NCI-H446 (cell line): ENCODE measurements at regions not wholly inside any gene's neighbourhood (a gene's known extent, or its start where the extent isn't known, plus 50 kb on each side); places are given as distances from the start of the nearest gene placed in this dataset.
A peak's percentile ranks its signal among the peaks of the same experiment; 100 is the strongest.

Source experiments
- DNase-seq, 2 experiments: peaks; one replicate each; lab custom pipeline; 2025; lab: John Stamatoyannopoulos, UW

DNA sequence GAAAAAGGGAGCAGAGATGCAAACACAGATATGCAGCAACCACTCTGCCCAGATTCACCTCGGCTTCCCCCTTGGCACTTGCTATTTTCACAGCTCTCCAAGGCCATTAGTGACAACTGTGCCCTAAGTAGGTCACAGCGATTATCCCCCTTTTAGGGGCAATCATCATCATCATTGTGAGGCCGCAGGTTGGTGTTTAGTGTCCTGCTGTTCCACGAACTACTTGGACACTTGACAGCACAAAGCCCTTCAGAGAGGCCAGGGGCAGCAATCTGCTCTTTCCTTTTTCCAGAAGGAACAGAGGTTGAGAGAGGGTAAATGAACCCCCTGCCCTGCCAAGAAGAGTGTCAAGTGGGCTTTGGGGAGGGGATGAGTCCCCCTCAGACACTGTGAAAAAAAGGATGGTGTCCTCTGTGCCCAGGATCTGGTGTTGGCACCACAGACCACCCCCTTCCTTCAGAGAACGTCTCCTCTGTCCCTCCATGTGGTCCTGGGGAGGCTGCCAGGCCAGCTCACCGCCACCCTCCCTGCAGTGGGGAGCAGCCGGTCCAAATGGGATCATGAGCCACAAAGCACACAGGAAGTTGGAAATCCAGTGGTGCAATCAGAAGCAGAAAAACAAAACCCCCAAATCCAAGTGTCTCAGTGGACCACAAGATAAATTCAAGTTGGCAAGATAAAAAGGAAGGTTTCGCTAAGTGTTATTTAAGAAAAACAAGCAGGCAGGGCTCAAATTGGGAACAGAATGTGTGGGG lies 78.4 kb upstream of the MED9 start:
- DNase-seq = no peak

DNA sequence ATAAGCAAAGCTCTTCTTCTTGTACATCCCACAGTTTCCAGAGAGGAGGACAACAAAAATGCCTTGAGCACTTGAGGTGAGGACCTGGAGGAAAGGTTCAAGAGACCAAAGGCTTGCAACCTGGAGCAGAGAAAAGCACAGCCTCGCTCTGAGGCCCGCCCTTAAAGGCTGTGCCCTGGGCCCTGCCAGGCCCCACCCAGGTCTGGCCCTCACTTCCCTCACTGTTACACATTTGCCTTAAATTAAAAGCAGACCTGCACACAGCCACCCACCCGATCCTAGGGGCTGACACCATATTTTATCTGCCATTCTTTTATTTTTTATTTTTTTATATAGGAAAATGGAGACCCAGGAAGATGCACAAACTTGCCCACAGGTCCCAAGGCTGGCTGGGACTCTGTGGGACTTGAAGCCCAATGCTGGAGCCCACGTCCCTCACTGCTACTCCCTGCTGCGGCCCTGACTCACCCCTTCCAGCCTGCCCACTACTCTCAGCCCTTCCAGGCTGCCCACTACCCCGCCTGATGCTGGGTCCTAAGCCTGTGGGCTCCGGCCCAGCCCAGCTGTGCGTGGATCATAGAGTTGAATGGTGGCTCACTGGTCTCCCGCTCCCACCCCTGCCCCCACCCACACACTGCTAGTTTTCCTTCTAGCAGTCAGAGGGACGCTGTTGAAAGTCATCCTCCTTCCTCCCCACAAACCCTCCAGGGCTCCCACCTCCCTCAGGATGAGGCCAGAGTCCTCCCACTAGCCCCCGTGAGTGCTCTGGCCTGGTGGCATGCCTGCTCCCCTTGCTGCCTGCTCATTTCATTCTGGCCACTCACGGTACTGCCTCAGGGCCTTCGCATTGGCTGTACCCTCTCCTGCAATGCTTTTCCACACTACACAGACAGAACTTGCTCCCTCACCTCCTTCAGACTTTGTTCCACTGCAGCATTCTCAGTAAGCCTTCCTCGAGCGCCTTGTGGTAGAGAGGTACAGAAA lies 77.6 kb upstream of the MED9 start:
- DNase-seq = no peak

DNA sequence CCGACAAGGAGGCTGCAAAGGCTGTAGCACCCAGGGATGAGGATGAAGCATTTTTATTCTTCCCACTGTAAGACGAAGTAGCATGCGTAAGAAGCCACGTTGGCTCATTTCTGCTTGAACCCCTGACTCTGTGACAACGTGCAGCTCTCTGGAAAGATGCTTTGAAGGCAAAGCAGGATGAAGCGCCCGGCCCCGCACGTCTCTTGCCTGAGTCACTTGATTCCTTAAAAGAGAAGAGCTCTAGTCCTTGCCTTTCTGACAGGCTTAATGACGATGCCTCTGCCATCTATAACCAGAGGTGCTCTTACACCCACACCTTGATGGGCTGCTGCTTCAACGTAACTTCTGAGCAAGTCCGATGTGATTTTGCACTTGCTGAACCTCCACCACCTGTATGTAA lies 76.7 kb upstream of the MED9 start:
- DNase-seq = no peak

DNA sequence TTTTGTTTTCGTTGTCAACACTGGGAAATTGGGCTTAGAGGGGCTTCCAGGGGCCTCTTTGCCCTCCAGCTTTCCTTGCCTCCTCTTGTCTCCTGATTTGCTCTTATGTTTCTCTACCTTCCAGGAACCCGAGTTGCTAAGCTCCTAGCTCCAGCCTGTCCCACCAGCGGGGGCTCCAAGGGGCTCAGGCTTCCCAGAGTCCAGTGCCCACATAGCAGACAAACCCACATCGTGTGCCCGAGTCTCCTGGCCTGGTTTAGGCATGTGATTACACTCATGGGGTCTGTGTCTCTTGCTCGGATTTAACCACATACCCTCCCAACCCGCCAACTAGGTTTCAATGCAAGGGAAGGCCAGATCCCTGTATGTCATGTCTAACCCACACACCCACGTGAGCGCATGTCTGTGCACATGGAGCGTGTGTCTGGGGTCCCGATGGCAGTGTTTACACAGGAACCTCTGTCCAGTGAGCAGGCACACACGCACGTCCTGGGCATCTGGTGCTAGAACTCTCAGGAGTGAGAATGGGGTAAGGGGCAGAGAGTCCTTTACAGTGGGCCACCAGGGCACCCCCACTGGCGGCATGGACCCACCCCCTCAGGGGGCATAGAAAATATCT lies 76.1 kb upstream of the MED9 start:
- no peak for DNase-seq

DNA sequence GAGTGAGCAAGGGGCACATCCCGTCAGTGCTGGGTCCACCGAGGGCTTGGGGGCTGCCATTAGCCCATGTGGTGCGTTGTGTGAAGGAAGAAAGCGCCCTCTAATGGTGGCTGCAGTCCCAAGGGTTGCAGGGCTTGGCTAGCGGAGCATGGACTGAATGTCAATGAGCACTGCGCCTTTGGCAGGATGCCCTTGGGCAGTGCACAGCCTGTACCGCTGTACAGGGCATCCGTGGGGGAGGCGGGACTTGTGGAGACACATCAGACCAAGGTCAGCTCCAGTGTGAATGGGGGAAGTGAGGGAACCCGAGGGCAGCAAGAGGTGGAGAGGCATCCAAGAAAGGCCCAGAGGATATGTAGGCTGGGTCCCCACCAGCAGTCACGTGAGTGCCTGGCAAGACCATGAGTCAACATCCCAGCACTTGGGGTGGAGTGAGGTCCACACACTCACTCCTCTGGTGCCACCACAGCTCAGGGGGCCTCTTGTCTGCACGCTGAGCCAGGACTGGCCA lies 75.5 kb upstream of the MED9 start:
- DNase-seq = no peak

DNA sequence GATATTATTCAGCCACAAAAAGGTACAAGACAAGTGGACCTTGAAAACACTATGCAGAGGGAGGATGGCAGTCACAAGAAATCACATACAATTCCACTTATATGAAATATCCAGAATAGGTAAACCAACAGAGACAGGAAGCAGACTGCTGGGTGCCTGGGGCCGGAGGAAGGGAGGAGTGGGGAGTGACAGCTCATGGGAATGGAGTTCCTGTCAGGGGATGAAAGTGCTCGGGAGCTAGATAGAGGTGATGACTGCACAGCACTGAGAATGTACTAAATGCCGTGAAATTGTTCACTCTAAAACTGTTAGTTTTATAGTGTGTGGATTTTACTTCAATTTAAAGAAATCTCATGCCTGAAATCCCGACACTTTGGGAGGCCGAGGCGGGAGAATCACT lies 74.2 kb upstream of the MED9 start:
- no peak for DNase-seq

DNA sequence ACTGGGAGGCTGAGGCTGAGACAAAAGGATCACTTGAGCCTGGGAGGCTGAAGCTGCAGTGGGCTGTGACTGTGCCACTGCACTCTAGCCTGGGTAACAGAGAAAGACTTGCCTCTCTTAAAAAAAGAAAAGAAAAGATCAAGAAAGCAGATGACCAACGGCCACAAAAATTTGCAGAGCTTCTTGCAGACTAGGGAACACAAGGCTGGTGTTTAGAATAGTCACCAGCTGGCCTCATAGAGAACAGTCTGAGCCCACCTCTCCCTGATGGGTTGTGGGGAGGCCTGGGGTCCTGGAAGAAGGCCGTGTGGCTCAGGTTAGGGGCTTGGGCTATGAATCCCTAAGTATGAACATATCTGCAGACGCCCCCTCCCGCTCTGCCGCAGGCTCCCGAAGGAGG lies 73.7 kb upstream of the MED9 start:
- DNase-seq = no peak

DNA sequence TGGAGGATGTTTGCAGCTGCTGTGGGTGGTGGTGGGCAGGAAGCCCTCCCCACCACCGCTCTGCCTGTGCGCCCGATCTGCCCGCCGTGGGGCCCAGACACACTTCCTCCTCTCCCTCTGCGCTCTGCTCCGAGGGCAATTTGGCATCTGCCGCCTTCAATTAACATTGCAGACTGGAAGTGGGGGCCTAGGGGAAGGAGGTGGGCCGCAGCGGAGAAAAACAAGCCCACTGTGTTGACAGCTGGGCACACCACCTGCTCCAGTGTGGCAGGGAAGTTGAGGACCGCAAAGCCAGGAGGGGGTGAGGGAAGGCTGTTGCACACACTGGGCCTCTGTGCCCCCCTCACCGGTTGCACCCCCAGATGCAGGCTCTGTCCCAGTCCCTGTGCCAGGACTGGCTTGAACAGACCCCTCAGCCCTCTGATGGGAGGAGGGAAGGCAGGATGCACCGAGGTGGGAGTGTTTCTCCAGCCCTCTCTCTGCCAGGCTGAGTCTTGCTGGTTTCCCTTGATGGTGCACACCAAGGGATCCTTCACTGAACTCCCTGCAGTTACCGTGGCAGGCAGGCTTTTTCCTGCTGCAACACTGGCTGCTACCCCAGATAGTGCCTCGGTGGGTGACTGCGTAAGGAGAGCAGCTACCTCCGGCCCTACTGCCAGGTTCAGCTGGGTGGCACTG lies 72.8 kb upstream of the MED9 start:
- peak in 1 of 2 experiments; percentile 33 for DNase-seq

DNA sequence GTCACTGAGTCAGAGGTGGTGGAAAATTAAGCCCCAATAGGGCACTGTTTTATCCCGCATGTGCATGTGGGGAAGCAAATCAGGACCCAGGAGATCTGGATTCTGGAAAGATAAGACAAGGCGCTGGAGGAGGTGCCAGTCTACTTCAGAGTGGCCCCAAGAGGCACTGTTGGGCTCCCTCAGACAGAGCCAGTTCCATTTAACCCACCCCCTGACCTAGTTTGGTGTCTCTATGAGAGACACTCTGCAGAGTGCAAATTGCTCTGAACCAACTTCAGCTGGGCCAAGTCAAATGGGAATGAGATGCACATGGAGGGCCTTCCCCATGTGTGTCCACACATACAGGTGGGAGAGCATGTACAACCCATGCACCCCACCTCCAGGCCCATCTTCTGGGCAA lies 71.1 kb upstream of the MED9 start:
- DNase-seq = no peak

DNA sequence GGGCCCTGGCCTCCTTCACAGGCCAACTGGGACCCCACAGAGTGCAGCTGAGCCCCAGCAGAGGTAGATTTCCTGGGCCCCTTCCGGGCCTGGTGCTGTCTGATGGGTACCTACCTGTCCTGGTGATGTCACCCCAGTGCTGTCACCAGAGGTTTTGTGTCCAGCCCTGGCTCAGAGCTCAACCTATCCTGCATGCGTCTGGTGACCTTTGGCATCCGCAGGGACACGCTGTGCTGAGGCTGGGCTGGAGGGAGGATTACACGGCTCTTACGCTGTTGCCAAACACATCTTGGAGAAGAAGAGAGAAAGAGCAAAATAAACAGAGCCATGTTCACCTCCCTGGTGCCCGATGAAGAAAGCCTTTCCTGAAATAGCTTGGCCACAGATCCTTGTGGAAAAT lies 70.6 kb upstream of the MED9 start:
- DNase-seq = no peak

DNA sequence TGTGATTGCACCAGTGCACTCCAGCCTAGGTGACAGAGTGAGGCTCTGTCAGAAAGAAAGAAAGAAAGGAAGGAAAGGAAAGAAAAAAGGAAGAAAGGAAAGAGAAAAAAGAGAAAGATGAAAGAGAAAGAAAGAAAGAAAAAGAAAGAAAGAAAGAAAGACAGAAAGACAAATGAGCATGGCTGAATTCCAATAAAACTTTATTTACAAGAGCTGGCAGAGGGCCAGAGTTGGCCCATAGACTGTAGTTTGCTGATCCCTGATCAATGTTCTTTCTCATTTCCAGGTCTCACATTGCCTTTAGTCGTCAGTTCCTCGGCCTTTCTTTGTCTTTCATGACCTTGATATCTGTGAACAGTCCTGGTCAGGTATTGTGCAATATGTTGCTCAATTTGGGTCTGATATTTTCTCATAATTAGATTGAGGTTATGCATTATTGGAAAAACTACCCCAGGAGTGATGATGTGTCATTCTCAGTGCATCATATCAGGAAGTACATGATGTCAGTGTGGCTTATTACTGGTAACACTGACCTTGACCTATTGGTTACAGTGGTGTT lies 68.5 kb upstream of the MED9 start:
- no peak for DNase-seq

DNA sequence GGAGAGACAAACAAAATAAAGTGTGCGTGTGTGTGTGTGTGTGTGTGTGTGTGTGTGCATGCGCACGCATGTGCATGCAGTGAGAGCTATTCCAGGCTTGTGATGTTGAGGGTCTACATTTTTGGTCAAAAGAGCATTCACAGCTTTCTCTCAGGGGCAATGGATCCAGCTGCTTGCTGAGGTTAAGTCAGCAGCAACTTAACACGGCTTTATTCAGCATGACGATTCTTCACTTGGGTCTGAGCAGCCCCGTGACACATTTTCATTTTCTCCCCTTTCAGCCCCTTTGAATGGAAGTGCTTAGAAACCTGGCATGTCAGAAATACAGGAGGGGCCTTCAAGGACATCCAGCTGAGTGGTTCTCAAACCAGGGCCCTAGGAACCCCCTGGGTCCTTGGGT lies 66.4 kb upstream of the MED9 start:
- no peak for DNase-seq

DNA sequence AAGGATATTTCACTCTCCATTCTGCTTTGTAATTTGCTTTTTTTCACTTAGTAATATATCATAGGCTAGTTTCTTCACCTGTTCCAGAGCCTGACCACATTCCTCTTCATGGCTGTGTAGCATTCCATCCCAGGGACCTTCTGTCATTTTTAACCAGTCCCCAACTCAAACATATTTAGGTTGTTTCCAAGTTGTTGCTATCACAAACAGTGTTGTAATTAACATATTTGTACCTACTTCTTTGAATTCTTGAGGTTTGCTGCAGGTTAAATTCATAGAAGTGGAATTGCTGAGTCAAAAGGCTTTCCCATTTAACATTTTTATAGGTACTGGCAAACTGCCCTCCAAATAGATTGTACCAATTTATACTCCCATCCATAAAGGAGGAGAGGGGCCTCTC lies 65.1 kb upstream of the MED9 start:
- no peak for DNase-seq

DNA sequence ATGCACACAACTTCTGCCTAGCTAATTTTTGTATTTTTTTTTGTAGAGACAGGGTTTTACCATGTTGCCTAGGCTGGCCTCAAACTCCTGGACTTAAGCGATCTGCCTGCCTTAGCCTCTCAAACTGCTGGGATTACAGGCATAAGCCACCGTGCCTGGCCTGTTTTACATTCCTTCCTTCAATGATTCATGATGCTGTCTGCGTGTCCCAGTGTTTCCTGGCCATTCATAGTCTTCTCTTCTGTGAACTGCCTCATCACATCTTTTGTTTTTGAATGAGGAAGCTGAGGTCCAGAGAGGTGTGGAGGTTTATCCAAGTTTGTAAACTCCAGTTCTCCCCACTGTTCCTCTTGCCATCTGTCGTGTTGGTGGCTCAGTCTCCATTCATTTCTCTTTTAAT lies 64.5 kb upstream of the MED9 start:
- DNase-seq = no peak

DNA sequence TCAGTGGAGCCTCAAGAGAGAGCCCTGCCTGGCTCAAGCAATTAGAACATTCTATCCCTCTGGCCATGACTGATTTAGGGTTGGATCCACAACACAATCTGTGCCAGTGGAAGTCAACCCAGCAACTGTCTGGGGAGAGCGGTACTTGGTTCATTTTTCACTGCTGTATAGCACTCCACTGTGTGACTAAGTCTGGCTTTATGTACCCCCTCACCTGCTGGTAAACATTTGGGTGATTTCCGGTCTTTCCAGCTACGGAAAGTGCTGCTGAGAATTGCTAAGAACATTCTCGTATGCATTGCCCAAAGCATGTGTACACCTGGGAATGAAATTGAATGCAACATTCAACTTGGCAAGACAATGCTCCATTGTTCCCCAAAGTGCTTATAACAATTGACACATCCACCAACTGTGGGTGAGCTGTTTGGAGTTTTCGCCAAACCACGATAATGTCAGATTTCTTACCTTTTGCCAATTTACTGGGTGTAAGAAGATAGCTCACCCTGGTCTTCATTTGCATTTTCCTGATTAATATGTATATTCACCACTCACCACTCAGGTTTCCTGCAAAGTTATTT lies 63.5 kb upstream of the MED9 start:
- no peak for DNase-seq

DNA sequence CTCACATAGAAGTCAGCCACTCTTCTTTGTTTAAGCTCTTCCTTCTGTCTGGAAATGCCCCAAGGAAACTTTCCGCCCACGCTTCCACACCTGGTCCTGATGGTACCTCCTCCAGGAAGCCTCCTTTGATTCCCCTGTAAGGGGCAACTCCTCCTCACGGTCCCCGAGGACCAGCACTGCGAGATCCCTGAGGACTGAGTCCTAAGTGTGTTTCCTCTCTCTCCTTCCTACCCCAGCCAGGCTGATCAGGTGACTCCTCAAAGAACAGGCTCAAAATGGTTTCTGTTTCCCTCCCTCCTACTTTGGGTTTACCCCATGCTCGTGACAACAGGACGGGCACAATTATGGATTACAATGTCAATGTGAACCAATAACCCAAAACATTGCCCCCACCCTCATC lies 63.0 kb upstream of the MED9 start:
- DNase-seq = no peak

DNA sequence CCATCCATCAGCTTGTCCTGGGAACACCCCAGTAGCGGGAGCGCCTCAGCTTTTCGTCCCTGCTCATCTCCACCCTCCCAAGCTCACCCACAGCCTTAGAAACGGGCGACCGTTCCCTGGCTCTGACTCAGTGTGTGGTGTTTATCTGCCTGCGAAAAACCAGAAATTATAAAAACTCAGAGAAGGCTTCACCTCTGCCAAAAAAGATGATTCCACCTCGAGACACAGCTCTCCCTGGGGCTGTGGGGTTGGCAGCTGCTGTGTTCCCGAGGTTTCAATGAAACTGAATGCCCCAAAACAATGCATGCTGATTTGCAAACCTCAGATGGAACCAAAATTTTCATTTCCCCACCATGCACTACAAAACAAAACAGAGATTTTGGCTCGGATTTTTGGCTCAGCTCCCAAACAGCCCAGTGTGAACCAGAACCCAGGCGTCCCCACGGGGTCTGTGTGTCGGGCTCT lies 62.4 kb upstream of the MED9 start:
- DNase-seq = peak; percentile 43 to 65

DNA sequence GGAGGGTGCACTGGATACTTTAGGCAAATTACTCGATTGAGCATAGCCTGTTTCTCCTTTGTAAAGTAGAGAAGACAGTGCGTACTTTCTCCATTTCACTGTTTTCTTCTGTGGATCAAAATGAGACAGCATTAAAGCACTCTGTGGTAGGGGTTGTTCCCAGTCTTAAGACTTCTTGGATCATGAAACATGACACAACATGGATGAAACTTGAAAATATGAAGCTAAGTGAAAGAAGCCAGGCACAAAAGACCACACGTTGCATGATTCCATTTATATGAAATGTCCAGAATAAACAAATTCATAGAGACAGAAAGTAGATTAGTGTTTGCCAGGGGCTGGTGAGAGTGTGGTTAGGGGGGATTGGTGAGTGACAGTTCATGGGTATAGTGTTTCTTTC lies 61.8 kb upstream of the MED9 start:
- no peak for DNase-seq

DNA sequence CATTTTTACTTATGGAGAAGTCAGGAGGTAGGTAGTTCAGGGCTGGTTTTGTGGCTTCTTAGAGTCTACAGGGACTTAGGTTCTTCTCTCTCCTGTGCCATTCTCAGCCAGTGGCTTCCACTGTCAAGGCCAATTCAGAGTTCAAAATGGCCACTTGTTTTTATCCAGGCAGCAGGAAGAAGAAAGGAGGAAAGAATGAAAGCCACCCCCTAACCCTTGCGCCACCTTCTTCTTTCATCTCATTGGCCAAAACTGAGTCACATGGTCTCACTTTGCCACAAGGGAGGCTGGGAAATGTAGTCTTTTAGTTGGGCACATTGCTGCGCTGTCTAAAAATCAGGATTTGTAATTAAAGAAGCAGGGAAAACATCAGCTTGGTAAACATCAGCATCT lies 60.8 kb upstream of the MED9 start:
- DNase-seq = peak in 1 of 2 experiments; percentile 41

DNA sequence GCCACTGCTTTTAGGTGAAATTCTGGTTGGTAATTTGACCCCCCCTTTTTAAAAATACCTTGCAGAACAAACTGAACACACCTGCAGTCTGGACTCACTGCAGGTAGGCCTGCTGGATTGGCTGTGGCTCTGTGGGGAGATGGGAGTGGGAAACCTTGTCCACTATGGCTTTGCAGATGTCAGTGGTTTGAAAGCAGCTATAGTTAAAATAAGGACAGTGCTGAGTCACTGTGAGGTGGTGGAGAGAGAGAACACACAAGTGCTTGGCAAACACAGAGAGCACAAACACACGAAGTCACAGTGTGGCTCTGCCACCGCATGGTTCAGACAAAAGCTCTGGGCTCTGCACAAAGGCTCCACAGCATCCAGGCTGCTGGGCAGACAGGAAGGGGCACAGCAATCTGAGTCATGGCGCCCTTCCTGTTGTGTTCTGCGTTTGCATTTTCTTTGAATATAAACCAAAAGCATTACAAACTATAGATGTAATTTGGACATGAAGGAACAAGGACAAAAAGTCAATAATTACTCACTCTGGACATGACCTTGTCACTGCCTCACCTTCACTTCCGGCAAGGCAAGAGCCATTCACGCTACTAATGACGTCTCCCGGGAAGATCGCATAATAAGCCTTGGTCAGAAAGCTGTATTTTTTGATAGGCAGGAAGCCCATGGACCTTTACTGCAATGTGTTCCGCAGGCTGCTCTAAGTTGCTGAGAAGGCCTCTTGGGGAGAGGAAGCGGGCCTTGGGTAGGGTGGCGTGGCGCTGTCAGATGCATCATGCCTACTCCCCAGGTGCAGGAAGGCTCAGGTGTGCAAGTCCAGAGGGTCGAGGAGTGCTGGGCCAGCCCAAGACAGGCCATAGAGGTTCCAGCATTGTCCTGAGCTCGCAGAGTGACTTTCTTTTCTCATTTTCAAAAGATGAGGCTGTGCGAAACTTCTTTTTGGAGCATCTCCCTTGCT lies 60.1 kb upstream of the MED9 start:
- DNase-seq = peak in 1 of 2 experiments; percentile 4
